ENCODE measurements at regions not wholly inside any gene's neighbourhood (a gene's known extent, or its start where the extent isn't known, plus 50 kb on each side); places are given as distances from the start of the nearest gene placed in this dataset.
"Not testable (repeated sequence)": the region's sequence is repeated elsewhere in the genome, so short reads cannot be mapped to it uniquely, and the experiment has no call there.

DNA sequence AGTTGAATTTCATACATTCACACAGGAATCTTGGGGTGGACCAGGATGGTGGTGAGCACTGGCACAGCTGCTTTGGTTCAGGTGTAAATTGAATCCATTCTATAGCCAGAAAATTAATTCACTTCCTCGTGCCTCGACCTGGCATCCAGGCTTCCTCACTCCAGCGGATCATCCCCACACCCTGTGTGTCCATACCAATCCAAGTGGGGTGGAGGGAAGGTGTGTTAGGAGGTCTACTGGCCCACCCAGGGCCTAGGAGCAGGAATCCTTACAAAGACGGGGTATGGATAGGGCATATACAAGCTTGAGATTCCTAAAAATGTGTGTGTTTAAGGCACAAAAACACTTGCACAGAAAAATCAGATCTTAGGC is 81.8 kb upstream of the SLC24A3 start:
- WGBS (ENCODE audit: insufficient coverage), result no CpG with 5 or more reads among the region's 4 CpGs
- Histone ChIP-seq H3K4me3 (ENCODE audit: low read depth, low read length) (no peak overlapping the region), H3K27me3 (ENCODE audit: control insufficient read depth, insufficient read depth, low read length) (no peaks in the 10 kb centered on the region), H3K4me1 (ENCODE audit: control insufficient read depth, insufficient read depth, low read length) (no peaks in the 10 kb centered on the region), H3K9me3 (ENCODE audit: control insufficient read depth, insufficient read depth, low read length) (peaks cover 3% of the 10 kb centered on the region), H3K27ac (ENCODE audit: low read depth, low read length) (no peak overlapping the region), H3K36me3 (ENCODE audit: control insufficient read depth, insufficient read depth, low read length) (no peaks in the 10 kb centered on the region)
- no peak for DNase-seq (ENCODE audit: low read depth in 4 of 6, low spot score in 6 of 6)

- Histone ChIP-seq H3K27ac (ENCODE audit: low read depth, low read length) (no peak overlapping the region), H3K9me3 (ENCODE audit: control insufficient read depth, insufficient read depth, low read length) (peaks cover 3% of the 10 kb centered on the region), H3K4me1 (ENCODE audit: control insufficient read depth, insufficient read depth, low read length) (no peaks in the 10 kb centered on the region), H3K36me3 (ENCODE audit: control insufficient read depth, insufficient read depth, low read length) (no peaks in the 10 kb centered on the region), H3K27me3 (ENCODE audit: control insufficient read depth, insufficient read depth, low read length) (no peaks in the 10 kb centered on the region), H3K4me3 (ENCODE audit: low read depth, low read length) (no peak overlapping the region)
- DNase-seq (ENCODE audit: low read depth in 4 of 6, low spot score in 6 of 6), result no peak
- WGBS (ENCODE audit: insufficient coverage), result 81% methylated on average over 2 of the region's 3 CpGs
Measured at GRCh38 chr20:19137641-19138040, 74.8 kb upstream of the SLC24A3 start.

DNA sequence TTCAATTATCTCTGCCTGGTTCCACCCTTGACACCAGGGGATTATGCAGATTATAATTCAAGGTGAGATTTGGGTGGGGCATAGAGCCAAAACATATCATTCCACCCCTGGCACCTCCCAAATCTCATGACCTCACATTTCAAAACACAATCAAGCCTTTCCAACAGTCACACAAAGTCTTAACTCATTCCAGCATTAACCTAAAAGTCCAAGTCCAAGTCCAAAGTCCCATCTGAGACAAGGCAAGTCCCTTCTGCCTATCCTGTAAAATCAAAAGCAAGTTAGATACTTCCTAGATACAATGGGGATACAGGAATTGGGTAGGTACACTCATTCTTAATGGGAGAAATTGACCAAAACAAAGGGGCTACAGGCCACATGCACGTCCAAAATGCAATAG is 73.7 kb upstream of the SLC24A3 start:
- DNase-seq (ENCODE audit: low read depth in 4 of 6, low spot score in 6 of 6), result no peak
- H3K9me3 ChIP-seq (ENCODE audit: control insufficient read depth, insufficient read depth, low read length), result peaks cover 3% of the 10 kb centered on the region
- no peaks in the 10 kb centered on the region for H3K27me3 ChIP-seq (ENCODE audit: control insufficient read depth, insufficient read depth, low read length)
- H3K4me3 ChIP-seq (ENCODE audit: low read depth, low read length), result no peak overlapping the region
- WGBS (ENCODE audit: insufficient coverage), result 40% methylated on average over 1 of the region's 1 CpG
- H3K36me3 ChIP-seq (ENCODE audit: control insufficient read depth, insufficient read depth, low read length), result no peaks in the 10 kb centered on the region
- H3K27ac ChIP-seq (ENCODE audit: low read depth, low read length), result no peak overlapping the region
- H3K4me1 ChIP-seq (ENCODE audit: control insufficient read depth, insufficient read depth, low read length), result no peaks in the 10 kb centered on the region

DNA sequence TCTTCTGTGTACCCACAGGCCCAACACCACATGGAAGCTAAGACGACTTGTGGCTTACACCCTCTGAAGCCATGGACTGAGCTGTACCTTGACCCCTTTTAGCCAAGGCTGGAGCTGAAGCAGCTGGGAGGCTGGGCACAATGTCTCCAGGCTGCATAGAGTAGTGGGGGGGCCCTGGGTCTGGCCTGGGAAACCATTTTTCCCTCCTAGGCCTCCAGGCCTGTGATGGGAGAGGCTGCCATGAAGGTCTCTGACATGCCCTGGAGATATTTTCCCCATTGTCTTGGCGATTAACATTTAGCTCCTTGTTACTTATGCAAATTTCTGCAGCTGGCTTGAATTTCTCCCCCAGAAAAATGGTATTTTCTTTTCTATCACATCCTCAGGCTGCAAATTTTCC is 72.9 kb upstream of the SLC24A3 start:
- not testable (repeated sequence) for H3K4me1 ChIP-seq (ENCODE audit: control insufficient read depth, insufficient read depth, low read length); H3K27me3 ChIP-seq (ENCODE audit: control insufficient read depth, insufficient read depth, low read length); H3K27ac ChIP-seq (ENCODE audit: low read depth, low read length); H3K36me3 ChIP-seq (ENCODE audit: control insufficient read depth, insufficient read depth, low read length); DNase-seq (ENCODE audit: low read depth in 4 of 6, low spot score in 6 of 6); H3K4me3 ChIP-seq (ENCODE audit: low read depth, low read length); H3K9me3 ChIP-seq (ENCODE audit: control insufficient read depth, insufficient read depth, low read length)
- WGBS (ENCODE audit: insufficient coverage), result 69% methylated on average over 2 of the region's 2 CpGs

- Histone ChIP-seq H3K4me3 (ENCODE audit: low read depth, low read length) (no peak overlapping the region), H3K4me1 (ENCODE audit: control insufficient read depth, insufficient read depth, low read length) (no peaks in the 10 kb centered on the region), H3K9me3 (ENCODE audit: control insufficient read depth, insufficient read depth, low read length) (no peaks in the 10 kb centered on the region), H3K36me3 (ENCODE audit: control insufficient read depth, insufficient read depth, low read length) (no peaks in the 10 kb centered on the region), H3K27ac (ENCODE audit: low read depth, low read length) (no peak overlapping the region), H3K27me3 (ENCODE audit: control insufficient read depth, insufficient read depth, low read length) (no peaks in the 10 kb centered on the region)
- DNase-seq (ENCODE audit: low read depth in 4 of 6, low spot score in 6 of 6), result no peak
- 58% methylated on average over 2 of the region's 3 CpGs for WGBS (ENCODE audit: insufficient coverage)
Measured at GRCh38 chr20:19141998-19142397, 70.4 kb upstream of the SLC24A3 start.

DNA sequence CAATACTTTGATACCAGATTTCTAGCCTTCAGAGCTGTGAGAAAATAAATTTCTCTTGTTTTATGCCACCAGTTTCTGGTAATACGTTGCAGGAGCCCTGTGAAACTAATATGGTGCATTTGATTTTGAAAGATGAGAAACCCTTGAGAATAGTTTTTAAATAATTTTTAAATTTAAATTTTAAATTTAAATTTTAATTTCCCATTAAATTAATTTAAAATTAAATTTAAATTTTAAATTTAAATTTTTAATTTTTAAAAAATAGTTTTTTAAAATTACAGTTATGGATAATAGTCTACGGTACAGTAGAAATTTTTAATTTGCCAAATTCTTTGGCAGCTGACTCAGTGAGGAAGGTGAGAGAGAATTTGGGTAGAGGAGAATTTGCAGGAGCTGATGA is 68.6 kb upstream of the SLC24A3 start:
- no CpG with 5 or more reads among the region's 2 CpGs for WGBS (ENCODE audit: insufficient coverage)
- Histone ChIP-seq H3K4me1 (ENCODE audit: control insufficient read depth, insufficient read depth, low read length) (no peaks in the 10 kb centered on the region), H3K4me3 (ENCODE audit: low read depth, low read length) (no peak overlapping the region), H3K27me3 (ENCODE audit: control insufficient read depth, insufficient read depth, low read length) (no peaks in the 10 kb centered on the region), H3K36me3 (ENCODE audit: control insufficient read depth, insufficient read depth, low read length) (no peaks in the 10 kb centered on the region), H3K27ac (ENCODE audit: low read depth, low read length) (no peak overlapping the region), H3K9me3 (ENCODE audit: control insufficient read depth, insufficient read depth, low read length) (no peaks in the 10 kb centered on the region)
- DNase-seq (ENCODE audit: low read depth in 4 of 6, low spot score in 6 of 6), result no peak

DNA sequence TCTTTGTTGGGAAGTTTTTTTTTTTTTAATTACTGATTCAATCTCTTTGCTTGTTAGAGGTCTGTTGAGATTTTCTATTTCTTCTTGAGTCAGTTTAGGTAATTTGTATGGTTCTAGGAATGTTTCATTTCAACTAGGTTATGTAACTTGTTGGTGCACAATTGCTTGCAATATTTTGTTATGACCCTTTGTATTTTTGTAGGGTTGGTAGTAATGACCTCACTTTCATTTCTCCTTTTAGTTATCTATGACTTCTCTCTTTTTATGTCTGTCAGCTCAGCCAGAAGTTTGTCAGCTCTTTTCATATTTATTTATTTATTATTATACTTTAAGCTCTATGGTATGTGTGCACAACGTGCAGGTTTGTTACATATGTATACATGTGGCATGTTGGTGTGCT is 51.1 kb upstream of the SLC24A3 start:
- Histone ChIP-seq H3K27ac (ENCODE audit: low read depth, low read length) (no peak overlapping the region), H3K27me3 (ENCODE audit: control insufficient read depth, insufficient read depth, low read length) (no peaks in the 10 kb centered on the region), H3K4me3 (ENCODE audit: low read depth, low read length) (no peak overlapping the region), H3K36me3 (ENCODE audit: control insufficient read depth, insufficient read depth, low read length) (no peaks in the 10 kb centered on the region), H3K4me1 (ENCODE audit: control insufficient read depth, insufficient read depth, low read length) (no peaks in the 10 kb centered on the region), H3K9me3 (ENCODE audit: control insufficient read depth, insufficient read depth, low read length) (no peaks in the 10 kb centered on the region)
- no CpG with 5 or more reads among the region's 1 CpG for WGBS (ENCODE audit: insufficient coverage)
- no peak for DNase-seq (ENCODE audit: low read depth in 4 of 6, low spot score in 6 of 6)

Data from spinal cord (tissue), 9 donors.